ENCODE measurements at regions not wholly inside any gene's neighbourhood (a gene's known extent, or its start where the extent isn't known, plus 50 kb on each side); places are given as distances from the start of the nearest gene placed in this dataset.

DNA sequence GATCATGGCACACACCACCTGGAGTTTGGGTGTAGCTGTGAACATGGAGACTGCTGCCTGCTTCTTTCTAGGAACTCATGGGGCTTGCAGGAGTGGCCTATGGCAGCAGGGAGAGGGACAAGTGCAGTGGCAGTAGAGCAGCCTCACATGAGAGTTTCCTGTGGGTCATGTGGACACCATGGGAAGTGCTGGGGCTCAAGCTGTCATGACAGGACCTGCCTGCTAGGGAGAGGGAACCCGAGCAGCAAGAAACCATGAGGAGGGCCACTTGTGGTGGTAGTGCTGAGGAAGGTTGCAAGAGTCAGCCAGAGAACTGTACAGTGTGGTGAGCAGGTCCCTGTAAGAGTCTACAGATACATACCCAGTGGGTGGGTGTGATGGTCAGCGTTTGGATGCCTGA, 73.8 kb upstream of the MRPS22 start:
- TF ChIP-seq CTCF (IDR thresholded peaks at IDR 0.05) (no peak), SIN3A (IDR thresholded peaks at IDR 0.05; ENCODE audit: borderline replicate concordance, insufficient read depth, low read depth, low read length) (no peak), POLR2AphosphoS5 (IDR thresholded peaks at IDR 0.05; ENCODE audit: low read depth, low read length) (no peak), REST (IDR thresholded peaks at IDR 0.05; ENCODE audit: insufficient read depth in 1 of 2, low read depth in 2 of 2, low read length in 1 of 2) (no peak)

Data from Panc1 (cell line).